Neural crest cell (in vitro differentiated cells): ENCODE measurements at regions not wholly inside any gene's neighbourhood (a gene's known extent, or its start where the extent isn't known, plus 50 kb on each side); places are given as distances from the start of the nearest gene placed in this dataset.
A peak's percentile ranks its signal among the peaks of the same experiment; 100 is the strongest.
"Not testable (repeated sequence)": the region's sequence is repeated elsewhere in the genome, so short reads cannot be mapped to it uniquely, and the experiment has no call there.

Experiments used
- DNase-seq: peaks from one replicate; pipeline ENCODE4 v3.0.0; 2021; ENCODE audit warnings: low read depth, mixed read lengths, low spot score
- H3K27ac Mint-ChIP-seq: one replicate; pipeline ENCODE4 v1.8.0; 2021; ENCODE audit warnings: mild to moderate bottlenecking, mixed read lengths; ENCODE audit not compliant: unreplicated experiment
- H3K27me3 Mint-ChIP-seq: 2 replicates; pipeline ENCODE4 v1.8.0; 2021; ENCODE audit warnings: low read depth, mild to moderate bottlenecking, mixed read lengths
- H3K36me3 Mint-ChIP-seq: 2 replicates; pipeline ENCODE4 v1.8.0; 2021; ENCODE audit warnings: low read depth, mild to moderate bottlenecking, mixed read lengths
- H3K4me1 Mint-ChIP-seq: 2 replicates; pipeline ENCODE4 v1.8.0; 2021; ENCODE audit warnings: mixed read lengths
- H3K4me3 Mint-ChIP-seq: one replicate; pipeline ENCODE4 v1.8.0; 2021; ENCODE audit warnings: mild to moderate bottlenecking, mixed read lengths
- H3K9me3 Mint-ChIP-seq: 2 replicates; pipeline ENCODE4 v1.8.0; 2021; ENCODE audit warnings: mixed read lengths
- CTCF ChIP-seq: fragments of 200-600 bp; sonication (generic); conservative IDR thresholded peaks from 2 replicates; pipeline ENCODE4 v1.5.0; 2021; ENCODE audit warnings: antibody characterized with exemption, mild to moderate bottlenecking

- H3K4me3 Mint-ChIP-seq, result no peak overlapping the region
- H3K9me3 Mint-ChIP-seq, result no peaks in the 10 kb centered on the region
- H3K4me1 Mint-ChIP-seq, result no peaks in the 10 kb centered on the region
- H3K36me3 Mint-ChIP-seq, result no peaks in the 10 kb centered on the region
- no peak for TF ChIP-seq CTCF
- no peaks in the 10 kb centered on the region for H3K27me3 Mint-ChIP-seq
- no peak overlapping the region for H3K27ac Mint-ChIP-seq
- DNase-seq, result no peak
Observed at GRCh38 chr10:57605948-57606485, 661.7 kb downstream of the IPMK start.

- Mint-ChIP-seq H3K4me1 (no peaks in the 10 kb centered on the region), H3K4me3 (no peak overlapping the region), H3K27ac (no peak overlapping the region), H3K9me3 (no peaks in the 10 kb centered on the region), H3K27me3 (no peaks in the 10 kb centered on the region), H3K36me3 (no peaks in the 10 kb centered on the region)
- TF ChIP-seq CTCF, result no peak
- no peak for DNase-seq
Observed at GRCh38 chr10:57599440-57599839, 668.3 kb downstream of the IPMK start.

- no peaks in the 10 kb centered on the region for H3K27me3 Mint-ChIP-seq
- DNase-seq, result no peak
- H3K36me3 Mint-ChIP-seq, result no peaks in the 10 kb centered on the region
- peaks cover 3% of the 10 kb centered on the region for H3K9me3 Mint-ChIP-seq
- peak; percentile 58 for TF ChIP-seq CTCF
- no peak overlapping the region for H3K4me3 Mint-ChIP-seq
- no peak overlapping the region for H3K27ac Mint-ChIP-seq
- H3K4me1 Mint-ChIP-seq, result no peaks in the 10 kb centered on the region
Observed at GRCh38 chr10:57593983-57594573, 673.6 kb downstream of the IPMK start.

GRCh38 chr10:57579926-57580325 lies 687.8 kb downstream of the IPMK start:
- H3K4me3 Mint-ChIP-seq, result no peak overlapping the region
- peaks cover 4% of the 10 kb centered on the region for H3K36me3 Mint-ChIP-seq
- no peaks in the 10 kb centered on the region for H3K4me1 Mint-ChIP-seq
- TF ChIP-seq CTCF, result peak; percentile 58
- H3K27me3 Mint-ChIP-seq, result no peaks in the 10 kb centered on the region
- DNase-seq, result no peak
- no peak overlapping the region for H3K27ac Mint-ChIP-seq
- H3K9me3 Mint-ChIP-seq, result peaks cover 14% of the 10 kb centered on the region

GRCh38 chr10:57562211-57562610 lies 705.5 kb downstream of the IPMK start:
- no peaks in the 10 kb centered on the region for H3K36me3 Mint-ChIP-seq
- no peaks in the 10 kb centered on the region for H3K4me1 Mint-ChIP-seq
- peaks cover 7% of the 10 kb centered on the region for H3K9me3 Mint-ChIP-seq
- no peak overlapping the region for H3K27ac Mint-ChIP-seq
- TF ChIP-seq CTCF, result no peak
- no peak for DNase-seq
- no peaks in the 10 kb centered on the region for H3K27me3 Mint-ChIP-seq
- no peak overlapping the region for H3K4me3 Mint-ChIP-seq

GRCh38 chr10:57551774-57552173 lies 715.9 kb downstream of the IPMK start:
- not testable (repeated sequence) for H3K9me3 Mint-ChIP-seq, H3K36me3 Mint-ChIP-seq, H3K27me3 Mint-ChIP-seq, H3K27ac Mint-ChIP-seq, DNase-seq, H3K4me1 Mint-ChIP-seq, H3K4me3 Mint-ChIP-seq
